Lower lobe of right lung (tissue), 2 donors: ENCODE measurements at regions not wholly inside any gene's neighbourhood (a gene's known extent, or its start where the extent isn't known, plus 50 kb on each side); places are given as distances from the start of the nearest gene placed in this dataset.

Experiments used
- ATAC-seq, 2 donors: fragments of 200-7000 bp; cut with Tn5 transposase; one replicate each; pipeline ENCODE4 v1.9.1; 2020 to 2022; ENCODE audit warnings: mild to moderate bottlenecking in 2 of 2, moderate library complexity in 2 of 2
- DNase-seq: peaks from one replicate; pipeline ENCODE4 v3.0.0-alpha.2; 2020
- H3K27ac ChIP-seq: fragments of 200-600 bp; one replicate; pipeline ENCODE4 v1.8.0; 2022
- H3K27me3 ChIP-seq: fragments of 200-600 bp; one replicate; pipeline ENCODE4 v1.8.0; 2022; ENCODE audit warnings: low read depth
- H3K36me3 ChIP-seq: fragments of 200-600 bp; one replicate; pipeline ENCODE4 v1.8.0; 2022; ENCODE audit warnings: mild to moderate bottlenecking
- H3K4me1 ChIP-seq: fragments of 200-600 bp; one replicate; pipeline ENCODE4 v1.8.0; 2022
- H3K4me3 ChIP-seq: fragments of 200-600 bp; one replicate; pipeline ENCODE4 v1.8.0; 2022; ENCODE audit warnings: mild to moderate bottlenecking
- H3K9me3 ChIP-seq: fragments of 200-600 bp; one replicate; pipeline ENCODE4 v1.8.0; 2022
- CTCF ChIP-seq: fragments of 200-600 bp; IDR thresholded peaks from one replicate; pipeline ENCODE4 v1.8.0; 2022; ENCODE audit warnings: antibody characterized with exemption, mild to moderate bottlenecking
- intact Hi-C: fragments of 100-400 bp; cut with DNase I; formaldehyde crosslinking; loops from one replicate; pipeline ENCODE4 v1.11.0; 2022
- donor health status: DM: no; HTN: yes; CAD: no; lungs with severe emphysema.

GRCh38 chr1:47679301-47679791, 241.5 kb downstream of the FOXD2 start:
- Histone ChIP-seq H3K4me3 (no peak overlapping the region), H3K27me3 (no peaks in the 10 kb centered on the region), H3K4me1 (no peaks in the 10 kb centered on the region), H3K27ac (no peak overlapping the region), H3K9me3 (no peaks in the 10 kb centered on the region), H3K36me3 (no peaks in the 10 kb centered on the region)
- intact Hi-C loops, result no loop called here
- DNase-seq (no peak), ATAC-seq (no peak)
- TF ChIP-seq CTCF, result no peak

GRCh38 chr1:47679826-47680225, 242.0 kb downstream of the FOXD2 start:
- no peaks in the 10 kb centered on the region for H3K9me3 ChIP-seq
- H3K27me3 ChIP-seq, result no peaks in the 10 kb centered on the region
- DNase-seq (no peak), ATAC-seq (no peak)
- no peak overlapping the region for H3K27ac ChIP-seq
- H3K4me3 ChIP-seq, result no peak overlapping the region
- intact Hi-C loops, result no loop called here
- no peaks in the 10 kb centered on the region for H3K4me1 ChIP-seq
- TF ChIP-seq CTCF, result no peak
- no peaks in the 10 kb centered on the region for H3K36me3 ChIP-seq

GRCh38 chr1:47680815-47681475, 243.1 kb downstream of the FOXD2 start:
- H3K4me3 ChIP-seq, result no peak overlapping the region
- H3K27me3 ChIP-seq, result no peaks in the 10 kb centered on the region
- no peaks in the 10 kb centered on the region for H3K36me3 ChIP-seq
- no peaks in the 10 kb centered on the region for H3K9me3 ChIP-seq
- TF ChIP-seq CTCF, result no peak
- DNase-seq, result no peak
- intact Hi-C loops, result no loop called here
- ATAC-seq, result no peak
- no peak overlapping the region for H3K27ac ChIP-seq
- no peaks in the 10 kb centered on the region for H3K4me1 ChIP-seq

GRCh38 chr1:47681735-47682134, 243.9 kb downstream of the FOXD2 start:
- no peak for ATAC-seq
- no peak overlapping the region for H3K4me3 ChIP-seq
- intact Hi-C loops, result no loop called here
- no peaks in the 10 kb centered on the region for H3K4me1 ChIP-seq
- H3K36me3 ChIP-seq, result no peaks in the 10 kb centered on the region
- DNase-seq, result no peak
- H3K27me3 ChIP-seq, result no peaks in the 10 kb centered on the region
- no peak for TF ChIP-seq CTCF
- H3K27ac ChIP-seq, result no peak overlapping the region
- no peaks in the 10 kb centered on the region for H3K9me3 ChIP-seq

- intact Hi-C loops, result no loop called here
- no peak for TF ChIP-seq CTCF
- H3K27me3 ChIP-seq, result no peaks in the 10 kb centered on the region
- no peak overlapping the region for H3K27ac ChIP-seq
- no peaks in the 10 kb centered on the region for H3K9me3 ChIP-seq
- H3K4me1 ChIP-seq, result no peaks in the 10 kb centered on the region
- ATAC-seq, result no peak
- H3K36me3 ChIP-seq, result no peaks in the 10 kb centered on the region
- no peak overlapping the region for H3K4me3 ChIP-seq
- no peak for DNase-seq
Measured at GRCh38 chr1:47682198-47682597, 244.4 kb downstream of the FOXD2 start.
